ENCODE measurements at regions not wholly inside any gene's neighbourhood (a gene's known extent, or its start where the extent isn't known, plus 50 kb on each side); places are given as distances from the start of the nearest gene placed in this dataset.

- TF ChIP-seq EZH2 (IDR thresholded peaks at IDR 0.05) (no peak), POLR2AphosphoS5 (IDR thresholded peaks at IDR 0.05; ENCODE audit: borderline replicate concordance, low read depth, low read length) (no peak)
Observed at GRCh38 chr13:89270736-89271135, 1599.6 kb downstream of the SLITRK5 start.
